ENCODE measurements at regions not wholly inside any gene's neighbourhood (a gene's known extent, or its start where the extent isn't known, plus 50 kb on each side); places are given as distances from the start of the nearest gene placed in this dataset.

DNA sequence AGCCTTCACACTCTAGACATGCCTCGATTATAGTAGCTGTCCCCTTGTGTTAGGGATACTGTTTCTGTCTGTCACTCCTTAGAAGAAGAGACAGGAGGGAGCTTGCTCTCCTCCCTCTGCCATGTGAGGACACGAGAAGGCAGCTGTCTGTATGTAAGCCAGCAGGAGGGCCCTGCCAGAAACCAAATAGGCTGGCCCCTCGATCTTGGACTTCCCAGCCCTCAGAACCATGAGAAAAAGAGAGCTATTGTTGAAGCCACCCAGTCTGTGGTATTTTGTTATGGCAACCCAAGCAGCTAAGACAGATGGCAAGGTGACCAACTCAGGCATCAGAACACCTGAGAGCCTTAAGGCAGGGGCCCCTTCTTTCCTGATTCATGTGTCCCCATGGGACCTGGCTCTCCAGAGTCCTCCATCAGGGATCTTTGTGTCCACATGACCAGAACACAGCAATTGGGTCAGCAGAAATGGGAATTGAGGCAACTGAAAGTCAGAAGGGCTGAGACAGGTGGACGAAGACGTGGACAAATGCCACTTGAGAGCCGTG is 65.6 kb upstream of the NPAS1 start:
- H3K9ac ChIP-seq, result no peak overlapping the region
- no peaks in the 10 kb centered on the region for H3K27me3 ChIP-seq (ENCODE audit: control insufficient read depth, insufficient read depth, low read length)
- no peak overlapping the region for H3K4me2 ChIP-seq (ENCODE audit: low read length)
- H3K27ac ChIP-seq, result no peak overlapping the region
- H3K9me3 ChIP-seq (ENCODE audit: control insufficient read depth, low read length), result no peaks in the 10 kb centered on the region
- no peak overlapping the region for H3K4me3 ChIP-seq (ENCODE audit: low read depth, low read length)
- H2AFZ ChIP-seq, result no peak overlapping the region
- peaks cover 14% of the 10 kb centered on the region for H3K4me1 ChIP-seq
- TF ChIP-seq, protein P1, sequence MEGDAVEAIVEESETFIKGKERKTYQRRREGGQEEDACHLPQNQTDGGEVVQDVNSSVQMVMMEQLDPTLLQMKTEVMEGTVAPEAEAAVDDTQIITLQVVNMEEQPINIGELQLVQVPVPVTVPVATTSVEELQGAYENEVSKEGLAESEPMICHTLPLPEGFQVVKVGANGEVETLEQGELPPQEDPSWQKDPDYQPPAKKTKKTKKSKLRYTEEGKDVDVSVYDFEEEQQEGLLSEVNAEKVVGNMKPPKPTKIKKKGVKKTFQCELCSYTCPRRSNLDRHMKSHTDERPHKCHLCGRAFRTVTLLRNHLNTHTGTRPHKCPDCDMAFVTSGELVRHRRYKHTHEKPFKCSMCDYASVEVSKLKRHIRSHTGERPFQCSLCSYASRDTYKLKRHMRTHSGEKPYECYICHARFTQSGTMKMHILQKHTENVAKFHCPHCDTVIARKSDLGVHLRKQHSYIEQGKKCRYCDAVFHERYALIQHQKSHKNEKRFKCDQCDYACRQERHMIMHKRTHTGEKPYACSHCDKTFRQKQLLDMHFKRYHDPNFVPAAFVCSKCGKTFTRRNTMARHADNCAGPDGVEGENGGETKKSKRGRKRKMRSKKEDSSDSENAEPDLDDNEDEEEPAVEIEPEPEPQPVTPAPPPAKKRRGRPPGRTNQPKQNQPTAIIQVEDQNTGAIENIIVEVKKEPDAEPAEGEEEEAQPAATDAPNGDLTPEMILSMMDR (IDR thresholded peaks at IDR 0.05), result no peak
- H3K36me3 ChIP-seq (ENCODE audit: control insufficient read depth, insufficient read depth, low read length), result no peaks in the 10 kb centered on the region
- peaks cover 61% of the 10 kb centered on the region for H3K79me2 ChIP-seq

DNA sequence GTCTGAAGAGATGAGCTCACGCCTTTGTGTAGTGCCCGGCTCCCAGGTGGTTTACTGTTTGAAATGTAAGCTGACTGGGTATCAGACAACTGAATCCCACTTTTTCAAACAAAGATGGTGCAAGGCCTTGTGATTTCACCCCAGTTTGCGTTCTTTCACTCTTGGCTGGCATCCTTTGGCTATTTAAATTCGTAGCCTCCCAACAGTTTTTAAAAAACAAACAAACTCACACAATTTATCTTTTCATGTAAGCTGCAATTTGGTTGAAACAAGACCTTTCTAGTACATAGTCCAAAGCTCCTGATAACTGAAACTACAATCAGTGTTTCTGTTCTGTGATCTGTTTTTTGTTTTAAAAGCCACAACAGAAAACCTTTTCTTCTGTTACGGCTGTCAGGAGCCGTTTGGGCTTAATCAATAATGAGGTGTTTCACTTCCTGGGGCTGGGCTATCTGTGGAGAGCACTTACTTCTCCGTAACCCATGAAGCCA is 65.1 kb upstream of the NPAS1 start:
- Histone ChIP-seq H3K9me3 (ENCODE audit: control insufficient read depth, low read length) (no peaks in the 10 kb centered on the region), H3K4me3 (ENCODE audit: low read depth, low read length) (no peak overlapping the region), H3K4me2 (ENCODE audit: low read length) (peak overlapping the region; percentile 52), H3K4me1 (peaks cover 14% of the 10 kb centered on the region), H3K79me2 (peaks cover 62% of the 10 kb centered on the region), H3K27me3 (ENCODE audit: control insufficient read depth, insufficient read depth, low read length) (no peaks in the 10 kb centered on the region), H3K36me3 (ENCODE audit: control insufficient read depth, insufficient read depth, low read length) (no peaks in the 10 kb centered on the region), H3K27ac (peak overlapping the region; percentile 8), H3K9ac (no peak overlapping the region), H2AFZ (no peak overlapping the region)
- TF ChIP-seq, protein P1 (IDR thresholded peaks at IDR 0.05), result no peak

DNA sequence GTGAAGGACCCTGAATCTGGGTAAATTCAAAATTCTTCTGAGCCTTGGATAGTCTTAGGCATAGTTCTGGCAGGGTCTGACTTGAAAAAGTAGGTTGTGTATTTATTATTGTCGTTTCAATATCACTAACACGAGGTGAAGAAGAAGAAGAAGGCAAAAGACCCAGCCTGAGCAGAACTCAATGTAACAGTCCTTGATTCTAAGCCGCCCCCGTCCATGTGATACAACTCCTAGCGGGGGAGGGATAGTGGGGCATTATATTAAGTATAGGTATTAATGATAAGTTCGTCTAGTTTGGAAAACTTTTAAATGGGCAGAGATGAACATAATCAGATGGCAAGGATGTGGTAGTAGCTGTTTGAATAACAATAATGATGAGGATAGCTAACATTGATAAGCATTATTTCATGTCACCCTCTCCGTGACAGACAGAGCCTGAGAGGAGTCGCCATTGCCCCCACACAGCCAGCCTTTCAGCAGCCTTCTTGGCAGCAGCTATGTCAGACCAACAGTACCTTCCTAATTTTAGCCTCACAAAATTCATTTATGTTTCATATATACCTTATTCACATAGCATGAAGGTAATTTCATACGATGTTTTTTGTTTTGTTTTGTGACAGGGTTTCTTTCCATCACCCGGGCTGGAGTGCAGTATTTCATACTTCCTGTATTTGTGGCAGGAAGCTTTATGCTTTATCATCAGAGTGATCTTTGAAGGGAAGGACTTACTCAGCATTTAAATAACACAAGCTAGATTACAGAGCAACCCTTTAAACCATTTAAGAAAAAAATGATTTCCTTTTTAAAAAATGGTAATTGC is 64.4 kb upstream of the NPAS1 start:
- Histone ChIP-seq H3K9ac (no peak overlapping the region), H3K4me1 (peaks cover 14% of the 10 kb centered on the region), H3K4me3 (ENCODE audit: low read depth, low read length) (peak overlapping the region; percentile 21), H3K27ac (peak overlapping the region; percentile 55), H3K9me3 (ENCODE audit: control insufficient read depth, low read length) (no peaks in the 10 kb centered on the region), H3K4me2 (ENCODE audit: low read length) (peak overlapping the region; percentile 52), H3K27me3 (ENCODE audit: control insufficient read depth, insufficient read depth, low read length) (no peaks in the 10 kb centered on the region), H2AFZ (no peak overlapping the region), H3K36me3 (ENCODE audit: control insufficient read depth, insufficient read depth, low read length) (no peaks in the 10 kb centered on the region), H3K79me2 (peaks cover 62% of the 10 kb centered on the region)
- TF ChIP-seq, protein P1 (IDR thresholded peaks at IDR 0.05), result no peak

DNA sequence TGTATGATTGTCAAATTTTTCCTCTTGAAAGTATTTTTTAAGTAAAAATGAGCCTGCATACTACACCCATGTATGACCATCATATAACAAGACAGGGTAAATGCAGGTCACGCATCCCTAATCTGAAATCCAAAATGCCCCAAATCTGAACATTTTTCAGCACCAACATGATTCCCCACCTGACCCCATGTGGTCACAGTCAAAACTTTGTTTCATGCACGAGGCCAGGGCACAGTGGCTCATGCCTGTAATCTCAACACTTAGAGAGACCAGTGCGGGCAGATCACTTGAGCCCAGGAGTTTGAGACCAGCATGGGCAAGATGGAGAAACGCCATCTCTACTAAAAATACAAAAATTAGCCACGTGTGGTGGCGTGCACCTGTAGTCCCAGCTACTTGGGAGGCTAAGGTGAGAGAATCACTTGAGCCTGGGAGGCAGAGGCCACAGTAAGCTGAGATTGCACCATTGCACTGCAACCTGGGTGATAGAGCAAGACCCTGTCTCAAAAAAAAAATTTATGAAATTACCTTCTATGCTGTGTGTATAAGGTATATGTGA is 63.7 kb upstream of the NPAS1 start:
- no peak overlapping the region for H3K4me3 ChIP-seq (ENCODE audit: low read depth, low read length)
- peaks cover 58% of the 10 kb centered on the region for H3K79me2 ChIP-seq
- no peaks in the 10 kb centered on the region for H3K36me3 ChIP-seq (ENCODE audit: control insufficient read depth, insufficient read depth, low read length)
- peak overlapping the region; percentile 55 for H3K27ac ChIP-seq
- H3K4me2 ChIP-seq (ENCODE audit: low read length), result peak overlapping the region; percentile 52
- H3K4me1 ChIP-seq, result peaks cover 14% of the 10 kb centered on the region
- H2AFZ ChIP-seq, result no peak overlapping the region
- H3K27me3 ChIP-seq (ENCODE audit: control insufficient read depth, insufficient read depth, low read length), result no peaks in the 10 kb centered on the region
- H3K9ac ChIP-seq, result no peak overlapping the region
- no peaks in the 10 kb centered on the region for H3K9me3 ChIP-seq (ENCODE audit: control insufficient read depth, low read length)
- TF ChIP-seq, protein P1 (IDR thresholded peaks at IDR 0.05), result no peak
